Loucy (cell line): ENCODE measurements at regions not wholly inside any gene's neighbourhood (a gene's known extent, or its start where the extent isn't known, plus 50 kb on each side); places are given as distances from the start of the nearest gene placed in this dataset.

Source experiments
- H2AFZ ChIP-seq: fragments of 200-600 bp; sonication (generic); 2 replicates; pipeline ENCODE4 v1.6.0; 2016; ENCODE audit warnings: antibody characterized with exemption, mild to moderate bottlenecking, low read length, moderate library complexity
- H3F3A ChIP-seq: fragments of 200-600 bp; 2 replicates; pipeline ENCODE4 v1.6.0; 2016; ENCODE audit warnings: antibody characterized with exemption, low read depth, mild to moderate bottlenecking
- H3K27me3 ChIP-seq: fragments of 200-600 bp; sonication (generic); 2 replicates; pipeline ENCODE4 v1.6.1; 2014; ENCODE audit warnings: low read length, mild to moderate bottlenecking; ENCODE audit not compliant: insufficient read depth, poor library complexity, severe bottlenecking
- H3K36me3 ChIP-seq: fragments of 200-600 bp; sonication (generic); 2 replicates; pipeline ENCODE4 v1.6.1; 2016; ENCODE audit warnings: low read length; ENCODE audit not compliant: insufficient read depth
- H3K4me1 ChIP-seq: fragments of 200-600 bp; sonication (generic); 2 replicates; pipeline ENCODE4 v1.5.1; 2014; ENCODE audit warnings: low read length, mild to moderate bottlenecking; ENCODE audit not compliant: insufficient read depth, poor library complexity, severe bottlenecking
- H3K4me2 ChIP-seq: fragments of 200-600 bp; sonication (generic); 2 replicates; pipeline ENCODE4 v1.6.0; 2014; ENCODE audit warnings: antibody characterized with exemption, low read length, low read depth, mild to moderate bottlenecking; ENCODE audit not compliant: poor library complexity, severe bottlenecking
- H3K4me3 ChIP-seq: fragments of 200-600 bp; sonication (generic); 2 replicates; pipeline ENCODE4 v1.5.1; 2014; ENCODE audit warnings: low read length, mild to moderate bottlenecking, mixed read lengths; ENCODE audit not compliant: poor library complexity, severe bottlenecking
- H3K79me2 ChIP-seq: fragments of 200-600 bp; sonication (generic); 2 replicates; pipeline ENCODE4 v1.6.1; 2014; ENCODE audit warnings: low read length; ENCODE audit not compliant: insufficient read depth
- H3K9ac ChIP-seq: fragments of 200-600 bp; sonication (generic); 2 replicates; pipeline ENCODE4 v1.6.0; 2014; ENCODE audit warnings: mild to moderate bottlenecking, low read depth, low read length, moderate library complexity; ENCODE audit not compliant: poor library complexity, severe bottlenecking
- H3K9me2 ChIP-seq: fragments of 200-600 bp; sonication (generic); replicated peaks from 2 replicates; pipeline ENCODE4 v1.6.1; 2016; ENCODE audit warnings: low read depth, low read length, mixed read lengths
- H3K9me3 ChIP-seq: fragments of 200-600 bp; sonication (generic); 2 replicates; pipeline ENCODE4 v1.6.1; 2014; ENCODE audit warnings: mild to moderate bottlenecking, antibody characterized with exemption, low read length, low read depth; ENCODE audit not compliant: insufficient read depth
- H4K20me1 ChIP-seq: fragments of 200-600 bp; sonication (generic); 2 replicates; pipeline ENCODE4 v1.6.0; 2014; ENCODE audit warnings: antibody characterized with exemption, low read length, mild to moderate bottlenecking; ENCODE audit not compliant: insufficient read depth, poor library complexity, severe bottlenecking
- CTCF ChIP-seq: fragments of 200-600 bp; sonication (generic); conservative IDR thresholded peaks from 2 replicates; pipeline ENCODE4 v1.5.1; 2014; ENCODE audit warnings: mild to moderate bottlenecking, antibody characterized with exemption, low read length
- EZH2phosphoT487 ChIP-seq: fragments of 200-600 bp; IDR thresholded peaks from 2 replicates; pipeline ENCODE4 v1.6.1; 2018; ENCODE audit warnings: antibody characterized with exemption, mild to moderate bottlenecking, moderate library complexity, borderline replicate concordance

- Histone ChIP-seq H3K36me3 (no peaks in the 10 kb centered on the region), H3K4me1 (no peaks in the 10 kb centered on the region), H3K4me2 (no peak overlapping the region), H3K4me3 (no peak overlapping the region), H3K9me3 (no peaks in the 10 kb centered on the region), H2AFZ (no peak overlapping the region), H3F3A (no peaks in the 10 kb centered on the region), H3K27me3 (no peaks in the 10 kb centered on the region), H3K9me2 (no peaks in the 10 kb centered on the region), H3K79me2 (no peaks in the 10 kb centered on the region), H3K9ac (no peak overlapping the region), H4K20me1 (no peaks in the 10 kb centered on the region)
- TF ChIP-seq EZH2phosphoT487: no peak
- no peak for TF ChIP-seq CTCF
Observed at GRCh38 chr4:124541652-124542420, 170.7 kb downstream of the ANKRD50 start.

- H3K4me1 ChIP-seq: no peaks in the 10 kb centered on the region
- H3K4me3 ChIP-seq: no peak overlapping the region
- H3K79me2 ChIP-seq: no peaks in the 10 kb centered on the region
- H3K9ac ChIP-seq: no peak overlapping the region
- TF ChIP-seq EZH2phosphoT487 (no peak), CTCF (no peak)
- H3K9me3 ChIP-seq: no peaks in the 10 kb centered on the region
- no peak overlapping the region for H3K4me2 ChIP-seq
- no peaks in the 10 kb centered on the region for H3K36me3 ChIP-seq
- H3F3A ChIP-seq: no peaks in the 10 kb centered on the region
- H3K9me2 ChIP-seq: no peaks in the 10 kb centered on the region
- H2AFZ ChIP-seq: no peak overlapping the region
- no peaks in the 10 kb centered on the region for H4K20me1 ChIP-seq
- H3K27me3 ChIP-seq: no peaks in the 10 kb centered on the region
Observed at GRCh38 chr4:124555959-124556358, 156.6 kb downstream of the ANKRD50 start.

- Histone ChIP-seq H3K4me2 (no peak overlapping the region), H3K9me2 (no peaks in the 10 kb centered on the region), H3F3A (no peaks in the 10 kb centered on the region), H3K9ac (no peak overlapping the region), H3K4me3 (no peak overlapping the region), H3K79me2 (no peaks in the 10 kb centered on the region), H3K36me3 (no peaks in the 10 kb centered on the region), H3K9me3 (no peaks in the 10 kb centered on the region), H4K20me1 (no peaks in the 10 kb centered on the region), H3K4me1 (no peaks in the 10 kb centered on the region), H3K27me3 (no peaks in the 10 kb centered on the region), H2AFZ (no peak overlapping the region)
- TF ChIP-seq EZH2phosphoT487: no peak
- TF ChIP-seq CTCF: no peak
Observed at GRCh38 chr4:124564121-124564520, 148.4 kb downstream of the ANKRD50 start.
